Esophagus muscularis mucosa (tissue), 4 donors: ENCODE measurements at regions not wholly inside any gene's neighbourhood (a gene's known extent, or its start where the extent isn't known, plus 50 kb on each side); places are given as distances from the start of the nearest gene placed in this dataset.
"Not testable (repeated sequence)": the region's sequence is repeated elsewhere in the genome, so short reads cannot be mapped to it uniquely, and the experiment has no call there.

Experiments
- DNase-seq: peaks from one replicate; pipeline ENCODE4 v3.0.0-alpha.2; 2017; ENCODE audit errors: extremely low spot score
- H3K27ac ChIP-seq, 4 donors: fragments of 200-600 bp; sonication (generic); replicated peaks in 1 of 4; 1 replicate in 3 of 4; 2 replicates in 1 of 4; pipeline ENCODE4 v1.5.1; 2016 to 2019; ENCODE audit warnings: mild to moderate bottlenecking in 1 of 4
- H3K27me3 ChIP-seq, 4 donors: fragments of 200-600 bp; sonication (generic); one replicate each; pipeline versions ENCODE4 v1.5.1 to v1.6.0; 2016 to 2019
- H3K36me3 ChIP-seq, 4 donors: fragments of 200-600 bp; sonication (generic); one replicate each; pipeline ENCODE4 v1.5.1; 2016 to 2019
- H3K4me1 ChIP-seq, 4 donors: fragments of 200-600 bp; sonication (generic); one replicate each; pipeline ENCODE4 v1.5.1; 2016 to 2019
- H3K4me3 ChIP-seq, 4 donors: fragments of 200-600 bp; sonication (generic); 1 replicate in 2 of 4; 2 replicates in 2 of 4; pipeline ENCODE4 v1.5.1; 2016 to 2019; ENCODE audit warnings: mild to moderate bottlenecking in 4 of 4, moderate library complexity in 1 of 4
- H3K9me3 ChIP-seq, 4 donors: fragments of 200-600 bp; sonication (generic); 1 replicate in 3 of 4; 2 replicates in 1 of 4; pipeline ENCODE4 v1.5.1; 2016 to 2019
- CTCF ChIP-seq, 3 experiments: fragments of 200-600 bp in 2 of 3; fragments of 450-650 bp in 1 of 3; sonication (generic) in 2 of 3; IDR thresholded peaks; one replicate each; pipeline ENCODE4 v1.5.1; 2017 to 2019; ENCODE audit warnings: antibody characterized with exemption in 3 of 3, mild to moderate bottlenecking in 2 of 3, moderate library complexity in 1 of 3
- EP300 ChIP-seq: sonication (generic); formaldehyde crosslinking; IDR thresholded peaks from one replicate; pipeline ENCODE4 v1.6.1; 2017; ENCODE audit warnings: antibody characterized with exemption
- POLR2A ChIP-seq: fragments of 450-650 bp; IDR thresholded peaks from one replicate; pipeline ENCODE4 v1.6.1; 2017; ENCODE audit warnings: antibody characterized with exemption, moderate library complexity, mild to moderate bottlenecking, low read depth
- POLR2AphosphoS5 ChIP-seq, 2 donors: sonication (generic); formaldehyde crosslinking; IDR thresholded peaks; one replicate each; pipeline ENCODE4 v1.6.1; 2017; ENCODE audit warnings: antibody characterized with exemption in 2 of 2
- WGBS: methylation state at CpG from one replicate; pipeline ENCODE4 v1.1.5; 2018; 5-methylcytosine and 5-hydroxymethylcytosine counted together
- intact Hi-C: fragments of 100-400 bp; cut with DNase I; formaldehyde crosslinking; loops from one replicate; pipeline ENCODE4 v1.15.1; 2023

GRCh38 chr1:112817555-112818373 is 102.6 kb upstream of the PPM1J start:
- no peaks in the 10 kb centered on the region for H3K36me3 ChIP-seq
- no peaks in the 10 kb centered on the region for H3K9me3 ChIP-seq
- no peak for TF ChIP-seq EP300
- TF ChIP-seq POLR2A: no peak
- TF ChIP-seq POLR2AphosphoS5 (IDR thresholded peaks at IDR 0.05): no peak
- TF ChIP-seq CTCF (IDR thresholded peaks at IDR 0.05): no peak
- no peak overlapping the region for H3K4me3 ChIP-seq
- H3K27ac ChIP-seq: no peak overlapping the region
- DNase-seq: no peak
- peaks cover 0 to 4% (median 0%) of the 10 kb centered on the region in 4 donors for H3K4me1 ChIP-seq
- 74% methylated on average over 7 of the region's 7 CpGs for WGBS
- intact Hi-C loops: no loop called here
- peaks cover 0 to 3% (median 0%) of the 10 kb centered on the region in 4 donors for H3K27me3 ChIP-seq

- Histone ChIP-seq H3K36me3 (no peaks in the 10 kb centered on the region), H3K27me3 (peaks cover 0 to 3% (median 0%) of the 10 kb centered on the region in 4 donors), H3K9me3 (no peaks in the 10 kb centered on the region), H3K4me1 (peaks cover 0 to 4% (median 0%) of the 10 kb centered on the region in 4 donors), H3K27ac (no peak overlapping the region), H3K4me3 (no peak overlapping the region)
- intact Hi-C loops: no loop called here
- 85% methylated on average over 5 of the region's 5 CpGs for WGBS
- TF ChIP-seq CTCF (IDR thresholded peaks at IDR 0.05) (no peak), POLR2AphosphoS5 (IDR thresholded peaks at IDR 0.05) (no peak), EP300 (no peak), POLR2A (no peak)
- DNase-seq: no peak
Measured at GRCh38 chr1:112815376-112815775, 100.2 kb upstream of the PPM1J start.

- H3K4me1 ChIP-seq, H3K4me3 ChIP-seq, DNase-seq, H3K9me3 ChIP-seq, H3K27me3 ChIP-seq, H3K27ac ChIP-seq, H3K36me3 ChIP-seq, intact Hi-C loops: not testable (repeated sequence)
- WGBS: 95% methylated on average over 8 of the region's 8 CpGs
Measured at GRCh38 chr1:112814645-112815044, 99.5 kb upstream of the PPM1J start.

GRCh38 chr1:112808861-112809684 is 93.9 kb upstream of the PPM1J start:
- Histone ChIP-seq H3K27me3 (no peaks in the 10 kb centered on the region), H3K36me3 (no peaks in the 10 kb centered on the region), H3K4me1 (no peaks in the 10 kb centered on the region), H3K27ac (no peak overlapping the region), H3K4me3 (no peak overlapping the region), H3K9me3 (no peaks in the 10 kb centered on the region)
- TF ChIP-seq CTCF (IDR thresholded peaks at IDR 0.05): peak; percentile 53 to 76 (median 60)
- TF ChIP-seq POLR2A: no peak
- DNase-seq: no peak
- intact Hi-C loops: loop anchor here (5.0 kb wide), 1 partner anchor 233 kb away; no protein-coding TSS in a partner anchor
- WGBS: 26% methylated on average over 8 of the region's 8 CpGs

GRCh38 chr1:112807999-112808398 is 92.9 kb upstream of the PPM1J start:
- H3K27me3 ChIP-seq: no peaks in the 10 kb centered on the region
- H3K27ac ChIP-seq: no peak overlapping the region
- no peak overlapping the region for H3K4me3 ChIP-seq
- TF ChIP-seq CTCF (IDR thresholded peaks at IDR 0.05) (no peak), EP300 (no peak), POLR2A (no peak), POLR2AphosphoS5 (IDR thresholded peaks at IDR 0.05) (no peak)
- H3K36me3 ChIP-seq: no peaks in the 10 kb centered on the region
- WGBS: 88% methylated on average over 3 of the region's 3 CpGs
- no peaks in the 10 kb centered on the region for H3K9me3 ChIP-seq
- intact Hi-C loops: loop anchor here (5.0 kb wide), 1 partner anchor 234 kb away; no protein-coding TSS in a partner anchor
- DNase-seq: no peak
- no peaks in the 10 kb centered on the region for H3K4me1 ChIP-seq
